HG03097 (cell line): ENCODE measurements at regions not wholly inside any gene's neighbourhood (a gene's known extent, or its start where the extent isn't known, plus 50 kb on each side); places are given as distances from the start of the nearest gene placed in this dataset.
"Not testable (repeated sequence)": the region's sequence is repeated elsewhere in the genome, so short reads cannot be mapped to it uniquely, and the experiment has no call there.

ENCODE experiments used
- ATAC-seq: cut with Tn5 transposase; IDR thresholded peaks from one replicate; pipeline ENCODE4 v1.9.1; 2021; ENCODE audit not compliant: unreplicated experiment, low FRiP score

DNA sequence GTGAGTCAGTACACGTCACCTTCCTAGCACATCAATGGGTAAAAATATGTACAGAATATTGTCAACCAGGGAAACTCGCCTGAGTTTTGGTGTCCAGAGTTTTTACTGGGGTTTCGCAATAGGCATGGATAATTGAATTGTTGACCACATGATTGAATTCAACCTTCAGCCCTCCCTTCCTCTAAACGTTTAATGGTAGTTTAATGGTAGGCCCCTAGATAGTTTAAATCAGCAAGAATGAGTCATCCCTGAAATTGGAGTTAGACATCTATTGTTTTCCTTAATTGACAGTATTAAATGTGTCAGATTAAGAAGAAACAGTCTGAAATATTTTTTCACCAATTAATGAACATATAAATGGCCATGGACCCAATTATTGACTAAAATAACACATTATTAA is 57.8 kb upstream of the CACNA2D1 start:
- ATAC-seq: no peak

GRCh38 chr7:82499546-82499945 is 56.0 kb upstream of the CACNA2D1 start:
- not testable (repeated sequence) for ATAC-seq

DNA sequence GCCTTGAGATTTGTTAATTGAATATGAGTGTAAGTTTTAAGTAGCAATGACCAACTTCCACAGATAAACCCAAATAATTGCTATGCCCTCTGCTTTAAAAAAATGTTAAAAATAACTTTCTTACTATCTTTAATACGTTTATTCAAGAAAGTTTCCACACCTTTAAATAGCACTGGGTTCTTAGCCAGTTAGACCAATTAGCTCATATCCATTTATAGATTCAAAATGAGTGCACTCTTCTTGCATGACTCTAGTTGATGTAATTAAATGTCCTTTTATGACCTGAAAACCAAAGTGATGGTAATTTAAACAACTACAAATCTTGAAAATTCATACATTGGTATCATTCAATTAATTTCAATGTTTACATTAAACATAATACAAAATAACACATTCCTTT is 50.8 kb upstream of the CACNA2D1 start:
- ATAC-seq: no peak
